ENCODE measurements at regions not wholly inside any gene's neighbourhood (a gene's known extent, or its start where the extent isn't known, plus 50 kb on each side); places are given as distances from the start of the nearest gene placed in this dataset.

DNA sequence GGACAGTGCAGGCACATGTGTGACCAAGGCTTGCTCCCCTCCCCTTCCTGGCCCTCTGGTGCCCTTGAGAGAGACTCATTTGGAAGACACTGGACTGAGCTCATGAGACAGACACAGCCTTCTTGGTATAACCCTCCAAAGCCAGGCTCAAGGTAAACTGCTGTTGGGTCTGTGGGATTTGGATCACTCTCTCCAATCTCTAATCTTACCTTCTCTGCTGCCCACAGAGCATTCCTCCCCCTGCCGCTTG, 105.0 kb upstream of the MAMLD1 start:
- Histone ChIP-seq H3K79me2 (ENCODE audit: low read length) (no peaks in the 10 kb centered on the region), H3K27me3 (replicated peaks; ENCODE audit: insufficient read depth, low read length) (no peaks in the 10 kb centered on the region), H4K20me1 (ENCODE audit: insufficient read depth, low read length) (no peaks in the 10 kb centered on the region), H2AFZ (ENCODE audit: low read length) (no peak overlapping the region), H3F3A (ENCODE audit: insufficient read depth, low read length) (no peaks in the 10 kb centered on the region), H3K4me1 (ENCODE audit: low read length) (no peaks in the 10 kb centered on the region), H3K36me3 (replicated peaks; ENCODE audit: insufficient read depth, low read length) (no peaks in the 10 kb centered on the region), H3K4me3 (ENCODE audit: low read length) (no peak overlapping the region), H3K9me3 (replicated peaks; ENCODE audit: insufficient read depth, low read length) (no peaks in the 10 kb centered on the region), H3K9me2 (replicated peaks; ENCODE audit: insufficient read depth, low read length) (no peaks in the 10 kb centered on the region), H3K9ac (ENCODE audit: low read length) (no peak overlapping the region), H3K4me2 (ENCODE audit: low read depth, low read length) (no peak overlapping the region), H3K27ac (ENCODE audit: low read length) (no peak overlapping the region)
- no peak for DNase-seq
- TF ChIP-seq, protein P1, sequence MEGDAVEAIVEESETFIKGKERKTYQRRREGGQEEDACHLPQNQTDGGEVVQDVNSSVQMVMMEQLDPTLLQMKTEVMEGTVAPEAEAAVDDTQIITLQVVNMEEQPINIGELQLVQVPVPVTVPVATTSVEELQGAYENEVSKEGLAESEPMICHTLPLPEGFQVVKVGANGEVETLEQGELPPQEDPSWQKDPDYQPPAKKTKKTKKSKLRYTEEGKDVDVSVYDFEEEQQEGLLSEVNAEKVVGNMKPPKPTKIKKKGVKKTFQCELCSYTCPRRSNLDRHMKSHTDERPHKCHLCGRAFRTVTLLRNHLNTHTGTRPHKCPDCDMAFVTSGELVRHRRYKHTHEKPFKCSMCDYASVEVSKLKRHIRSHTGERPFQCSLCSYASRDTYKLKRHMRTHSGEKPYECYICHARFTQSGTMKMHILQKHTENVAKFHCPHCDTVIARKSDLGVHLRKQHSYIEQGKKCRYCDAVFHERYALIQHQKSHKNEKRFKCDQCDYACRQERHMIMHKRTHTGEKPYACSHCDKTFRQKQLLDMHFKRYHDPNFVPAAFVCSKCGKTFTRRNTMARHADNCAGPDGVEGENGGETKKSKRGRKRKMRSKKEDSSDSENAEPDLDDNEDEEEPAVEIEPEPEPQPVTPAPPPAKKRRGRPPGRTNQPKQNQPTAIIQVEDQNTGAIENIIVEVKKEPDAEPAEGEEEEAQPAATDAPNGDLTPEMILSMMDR (IDR thresholded peaks at IDR 0.05; ENCODE audit: low read length), result no peak
- TF ChIP-seq EZH2 (optimal IDR thresholded peaks at IDR 0.05; ENCODE audit: low read depth, low read length), result no peak
- no peak for TF ChIP-seq EZH2phosphoT487 (IDR thresholded peaks at IDR 0.05; ENCODE audit: low read length)

GRCh38 chrX:150258463-150259430, 104.4 kb upstream of the MAMLD1 start:
- no peaks in the 10 kb centered on the region for H3K36me3 ChIP-seq (replicated peaks; ENCODE audit: insufficient read depth, low read length)
- H3F3A ChIP-seq (ENCODE audit: insufficient read depth, low read length), result no peaks in the 10 kb centered on the region
- H4K20me1 ChIP-seq (ENCODE audit: insufficient read depth, low read length), result no peaks in the 10 kb centered on the region
- no peak overlapping the region for H3K4me2 ChIP-seq (ENCODE audit: low read depth, low read length)
- H3K27me3 ChIP-seq (replicated peaks; ENCODE audit: insufficient read depth, low read length), result no peaks in the 10 kb centered on the region
- no peak overlapping the region for H2AFZ ChIP-seq (ENCODE audit: low read length)
- no peaks in the 10 kb centered on the region for H3K9me3 ChIP-seq (replicated peaks; ENCODE audit: insufficient read depth, low read length)
- H3K4me3 ChIP-seq (ENCODE audit: low read length), result no peak overlapping the region
- TF ChIP-seq EZH2phosphoT487 (IDR thresholded peaks at IDR 0.05; ENCODE audit: low read length) (no peak), EZH2 (optimal IDR thresholded peaks at IDR 0.05; ENCODE audit: low read depth, low read length) (no peak)
- TF ChIP-seq, protein P1 (IDR thresholded peaks at IDR 0.05; ENCODE audit: low read length), result no peak
- no peaks in the 10 kb centered on the region for H3K9me2 ChIP-seq (replicated peaks; ENCODE audit: insufficient read depth, low read length)
- H3K9ac ChIP-seq (ENCODE audit: low read length), result no peak overlapping the region
- H3K4me1 ChIP-seq (ENCODE audit: low read length), result no peaks in the 10 kb centered on the region
- no peak for DNase-seq
- no peak overlapping the region for H3K27ac ChIP-seq (ENCODE audit: low read length)
- H3K79me2 ChIP-seq (ENCODE audit: low read length), result no peaks in the 10 kb centered on the region

GRCh38 chrX:150262456-150262855, 100.7 kb upstream of the MAMLD1 start:
- Histone ChIP-seq H3K27ac (ENCODE audit: low read length) (no peak overlapping the region), H3K27me3 (replicated peaks; ENCODE audit: insufficient read depth, low read length) (no peaks in the 10 kb centered on the region), H3K9me3 (replicated peaks; ENCODE audit: insufficient read depth, low read length) (no peaks in the 10 kb centered on the region), H3K4me1 (ENCODE audit: low read length) (no peaks in the 10 kb centered on the region), H3K4me3 (ENCODE audit: low read length) (no peak overlapping the region), H3K9ac (ENCODE audit: low read length) (no peak overlapping the region), H3K9me2 (replicated peaks; ENCODE audit: insufficient read depth, low read length) (no peaks in the 10 kb centered on the region), H3F3A (ENCODE audit: insufficient read depth, low read length) (no peaks in the 10 kb centered on the region), H4K20me1 (ENCODE audit: insufficient read depth, low read length) (no peaks in the 10 kb centered on the region), H3K36me3 (replicated peaks; ENCODE audit: insufficient read depth, low read length) (no peaks in the 10 kb centered on the region), H3K4me2 (ENCODE audit: low read depth, low read length) (no peak overlapping the region), H3K79me2 (ENCODE audit: low read length) (no peaks in the 10 kb centered on the region), H2AFZ (ENCODE audit: low read length) (no peak overlapping the region)
- DNase-seq, result no peak
- TF ChIP-seq EZH2phosphoT487 (IDR thresholded peaks at IDR 0.05; ENCODE audit: low read length) (no peak), EZH2 (optimal IDR thresholded peaks at IDR 0.05; ENCODE audit: low read depth, low read length) (no peak)
- TF ChIP-seq, protein P1 (IDR thresholded peaks at IDR 0.05; ENCODE audit: low read length), result no peak

All from MM.1S (cell line).